ENCODE measurements at regions not wholly inside any gene's neighbourhood (a gene's known extent, or its start where the extent isn't known, plus 50 kb on each side); places are given as distances from the start of the nearest gene placed in this dataset.

- Histone ChIP-seq H3K4me3 (no peak overlapping the region), H3K27me3 (no peaks in the 10 kb centered on the region), H3K4me1 (no peaks in the 10 kb centered on the region), H3K27ac (no peak overlapping the region), H3K36me3 (no peaks in the 10 kb centered on the region), H3K9me3 (no peaks in the 10 kb centered on the region)
- ATAC-seq = no peak
- no peak for TF ChIP-seq POLR2A (IDR thresholded peaks at IDR 0.05)
- TF ChIP-seq EP300 (IDR thresholded peaks at IDR 0.05) = no peak
- TF ChIP-seq, protein P1, sequence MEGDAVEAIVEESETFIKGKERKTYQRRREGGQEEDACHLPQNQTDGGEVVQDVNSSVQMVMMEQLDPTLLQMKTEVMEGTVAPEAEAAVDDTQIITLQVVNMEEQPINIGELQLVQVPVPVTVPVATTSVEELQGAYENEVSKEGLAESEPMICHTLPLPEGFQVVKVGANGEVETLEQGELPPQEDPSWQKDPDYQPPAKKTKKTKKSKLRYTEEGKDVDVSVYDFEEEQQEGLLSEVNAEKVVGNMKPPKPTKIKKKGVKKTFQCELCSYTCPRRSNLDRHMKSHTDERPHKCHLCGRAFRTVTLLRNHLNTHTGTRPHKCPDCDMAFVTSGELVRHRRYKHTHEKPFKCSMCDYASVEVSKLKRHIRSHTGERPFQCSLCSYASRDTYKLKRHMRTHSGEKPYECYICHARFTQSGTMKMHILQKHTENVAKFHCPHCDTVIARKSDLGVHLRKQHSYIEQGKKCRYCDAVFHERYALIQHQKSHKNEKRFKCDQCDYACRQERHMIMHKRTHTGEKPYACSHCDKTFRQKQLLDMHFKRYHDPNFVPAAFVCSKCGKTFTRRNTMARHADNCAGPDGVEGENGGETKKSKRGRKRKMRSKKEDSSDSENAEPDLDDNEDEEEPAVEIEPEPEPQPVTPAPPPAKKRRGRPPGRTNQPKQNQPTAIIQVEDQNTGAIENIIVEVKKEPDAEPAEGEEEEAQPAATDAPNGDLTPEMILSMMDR (IDR thresholded peaks at IDR 0.05) = no peak
- no peak for TF ChIP-seq POLR2AphosphoS5 (IDR thresholded peaks at IDR 0.05)
- 57 to 58% methylated on average over 3 of the region's 3 CpGs for WGBS, 2 donors (ENCODE audit: low coverage in 1 of 2)
Observed at GRCh38 chr21:19018529-19018928, 614.9 kb upstream of the TMPRSS15 start.

DNA sequence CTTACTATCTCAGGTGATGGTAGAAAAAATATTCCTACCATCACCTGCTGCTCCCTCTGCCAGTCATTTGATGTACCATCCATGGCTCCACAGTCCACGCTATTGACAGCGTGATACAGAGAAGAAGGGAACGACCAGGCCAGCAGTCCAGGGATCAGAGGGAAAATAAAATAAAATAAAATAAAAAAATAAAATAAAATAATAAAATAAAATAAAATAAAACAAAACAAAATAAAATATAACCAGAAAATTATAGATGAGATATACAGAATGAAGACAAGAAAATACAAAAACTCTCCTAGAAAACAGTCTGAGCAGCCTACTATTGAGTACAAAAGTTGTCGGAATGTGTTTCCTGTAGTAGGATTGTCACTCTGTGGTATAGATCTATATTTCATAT lies 619.4 kb upstream of the TMPRSS15 start:
- WGBS, 2 donors (ENCODE audit: low coverage in 1 of 2) = 92 to 96% methylated on average over 1 to 2 of the region's 4 CpGs
- TF ChIP-seq, protein P1 (IDR thresholded peaks at IDR 0.05) = no peak
- TF ChIP-seq EP300 (IDR thresholded peaks at IDR 0.05) = no peak
- no peak for TF ChIP-seq POLR2AphosphoS5 (IDR thresholded peaks at IDR 0.05)
- no peak for TF ChIP-seq POLR2A (IDR thresholded peaks at IDR 0.05)

GRCh38 chr21:19026911-19027310 lies 623.3 kb upstream of the TMPRSS15 start:
- no peak for ATAC-seq
- no peaks in the 10 kb centered on the region for H3K9me3 ChIP-seq
- H3K36me3 ChIP-seq = no peaks in the 10 kb centered on the region

More for the DNA sequence above, 619.4 kb upstream of the TMPRSS15 start:
- ATAC-seq = no peak
- Histone ChIP-seq H3K4me3 (no peak overlapping the region), H3K27me3 (no peaks in the 10 kb centered on the region), H3K4me1 (no peaks in the 10 kb centered on the region), H3K9me3 (no peaks in the 10 kb centered on the region), H3K36me3 (no peaks in the 10 kb centered on the region), H3K27ac (no peak overlapping the region)

DNA sequence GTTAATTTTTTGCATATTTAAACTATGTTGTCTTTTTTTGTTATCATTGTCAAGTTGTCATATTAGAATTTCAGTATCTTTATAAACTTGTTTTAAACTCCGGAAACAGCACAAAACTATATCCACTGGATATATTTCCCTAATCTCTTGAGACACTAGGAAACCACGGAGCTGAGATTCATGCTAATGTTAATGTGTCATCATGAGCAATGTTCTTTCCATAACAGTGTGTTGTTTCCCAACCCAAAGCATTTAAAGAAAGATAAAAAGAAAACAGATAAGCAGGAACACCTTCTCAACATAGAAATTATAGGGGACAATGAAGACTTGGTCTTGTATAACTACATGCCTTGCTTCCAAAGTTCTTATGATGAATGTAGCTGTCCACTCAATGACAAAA lies 626.2 kb upstream of the TMPRSS15 start:
- no peaks in the 10 kb centered on the region for H3K27me3 ChIP-seq
- 38 to 51% methylated on average over 2 of the region's 2 CpGs for WGBS, 2 donors (ENCODE audit: low coverage in 1 of 2)
- H3K36me3 ChIP-seq = no peaks in the 10 kb centered on the region
- ATAC-seq = no peak
- no peak overlapping the region for H3K27ac ChIP-seq
- no peaks in the 10 kb centered on the region for H3K4me1 ChIP-seq
- TF ChIP-seq, protein P1 (IDR thresholded peaks at IDR 0.05) = no peak
- TF ChIP-seq POLR2AphosphoS5 (IDR thresholded peaks at IDR 0.05) (no peak), EP300 (IDR thresholded peaks at IDR 0.05) (no peak), POLR2A (IDR thresholded peaks at IDR 0.05) (no peak)
- no peaks in the 10 kb centered on the region for H3K9me3 ChIP-seq
- no peak overlapping the region for H3K4me3 ChIP-seq

More at GRCh38 chr21:19026911-19027310, 623.3 kb upstream of the TMPRSS15 start:
- TF ChIP-seq, protein P1 (IDR thresholded peaks at IDR 0.05) = no peak
- TF ChIP-seq POLR2AphosphoS5 (IDR thresholded peaks at IDR 0.05) (no peak), EP300 (IDR thresholded peaks at IDR 0.05) (no peak), POLR2A (IDR thresholded peaks at IDR 0.05) (no peak)
- no peak overlapping the region for H3K4me3 ChIP-seq
- H3K27me3 ChIP-seq = no peaks in the 10 kb centered on the region
- no peaks in the 10 kb centered on the region for H3K4me1 ChIP-seq
- H3K27ac ChIP-seq = no peak overlapping the region

GRCh38 chr21:19031953-19032352 lies 628.4 kb upstream of the TMPRSS15 start:
- WGBS, 2 donors (ENCODE audit: low coverage in 1 of 2) = 53 to 89% methylated on average over 1 of the region's 1 CpG
- no peak overlapping the region for H3K27ac ChIP-seq
- no peaks in the 10 kb centered on the region for H3K27me3 ChIP-seq
- ATAC-seq = no peak
- H3K4me1 ChIP-seq = no peaks in the 10 kb centered on the region
- TF ChIP-seq, protein P1 (IDR thresholded peaks at IDR 0.05) = no peak
- TF ChIP-seq POLR2AphosphoS5 (IDR thresholded peaks at IDR 0.05) (no peak), EP300 (IDR thresholded peaks at IDR 0.05) (no peak), POLR2A (IDR thresholded peaks at IDR 0.05) (no peak)
- no peaks in the 10 kb centered on the region for H3K9me3 ChIP-seq
- no peak overlapping the region for H3K4me3 ChIP-seq
- no peaks in the 10 kb centered on the region for H3K36me3 ChIP-seq

Measured in gastroesophageal sphincter (tissue), 4 donors.